Activated naive CD4-positive, alpha-beta T cell treated with anti-CD3 and anti-CD28 coated beads for 36 hours (primary cell): ENCODE measurements at regions not wholly inside any gene's neighbourhood (a gene's known extent, or its start where the extent isn't known, plus 50 kb on each side); places are given as distances from the start of the nearest gene placed in this dataset.

ENCODE experiments used
- CTCF ChIA-PET: fragments of 350-600 bp; sonication (Branson Sonifier 250); formaldehyde crosslinking; loops from one replicate; lab custom pipeline; 2021; ENCODE audit warnings: antibody characterized with exemption; lab: Charles Lee
- DNase-seq: peaks from one replicate; pipeline ENCODE4 v3.0.0-alpha.2; 2020
- H3K27ac Mint-ChIP-seq: one replicate; pipeline ENCODE4 v1.8.0; 2021; ENCODE audit warnings: mild to moderate bottlenecking, mixed read lengths
- H3K27me3 Mint-ChIP-seq: one replicate; pipeline ENCODE4 v1.8.0; 2021; ENCODE audit warnings: low read depth, mixed read lengths
- H3K36me3 Mint-ChIP-seq: one replicate; pipeline ENCODE4 v1.8.0; 2021; ENCODE audit warnings: low read depth, mixed read lengths
- H3K4me1 Mint-ChIP-seq: one replicate; pipeline ENCODE4 v1.8.0; 2021; ENCODE audit warnings: low read depth, mixed read lengths
- H3K4me3 Mint-ChIP-seq: one replicate; pipeline ENCODE4 v1.8.0; 2021; ENCODE audit warnings: mild to moderate bottlenecking, moderate library complexity, mixed read lengths
- H3K9me3 Mint-ChIP-seq: one replicate; pipeline ENCODE4 v1.8.0; 2021; ENCODE audit warnings: mixed read lengths
- intact Hi-C: fragments of 100-400 bp; cut with micrococcal nuclease; formaldehyde crosslinking; loops from one replicate; pipeline ENCODE4 v1.15.1; 2023

GRCh38 chr21:15494481-15494880, 235.3 kb upstream of the USP25 start:
- H3K27me3 Mint-ChIP-seq, result no peaks in the 10 kb centered on the region
- no peak overlapping the region for H3K4me3 Mint-ChIP-seq
- H3K4me1 Mint-ChIP-seq, result no peaks in the 10 kb centered on the region
- DNase-seq, result no peak
- intact Hi-C loops, result no loop called here
- no peak overlapping the region for H3K27ac Mint-ChIP-seq
- CTCF ChIA-PET, result interaction anchor here (0.8 to 4.0 kb wide), 4 partner anchors 9 to 12 kb away, joined by 3 to 13 read pairs (median 4); no protein-coding TSS in a partner anchor
- H3K36me3 Mint-ChIP-seq, result no peaks in the 10 kb centered on the region
- no peaks in the 10 kb centered on the region for H3K9me3 Mint-ChIP-seq

GRCh38 chr21:15495965-15496364, 233.8 kb upstream of the USP25 start:
- Mint-ChIP-seq H3K4me3 (no peak overlapping the region), H3K36me3 (no peaks in the 10 kb centered on the region), H3K27me3 (no peaks in the 10 kb centered on the region), H3K9me3 (no peaks in the 10 kb centered on the region), H3K27ac (no peak overlapping the region), H3K4me1 (peaks cover 2% of the 10 kb centered on the region)
- CTCF ChIA-PET, result interaction anchor here (4.0 kb wide), 1 partner anchor 13 kb away, joined by 13 read pairs; no protein-coding TSS in a partner anchor
- no peak for DNase-seq
- intact Hi-C loops, result no loop called here

- CTCF ChIA-PET, result interaction anchor here (0.6 kb wide), 1 partner anchor 1583 kb away, joined by 3 read pairs; no protein-coding TSS in a partner anchor
- Mint-ChIP-seq H3K36me3 (no peaks in the 10 kb centered on the region), H3K27me3 (no peaks in the 10 kb centered on the region), H3K27ac (no peak overlapping the region), H3K4me1 (peaks cover 2% of the 10 kb centered on the region), H3K9me3 (no peaks in the 10 kb centered on the region), H3K4me3 (no peak overlapping the region)
- intact Hi-C loops, result no loop called here
- DNase-seq, result no peak
These were observed 232.9 kb upstream of the USP25 start for GRCh38 chr21:15496911-15497310.

- H3K27me3 Mint-ChIP-seq, result no peaks in the 10 kb centered on the region
- intact Hi-C loops, result loop anchor here (1.0 kb wide), 1 partner anchor 16 kb away; no protein-coding TSS in a partner anchor
- DNase-seq, result no peak
- no peak overlapping the region for H3K4me3 Mint-ChIP-seq
- CTCF ChIA-PET, result no interaction called here
- peaks cover 2% of the 10 kb centered on the region for H3K4me1 Mint-ChIP-seq
- H3K36me3 Mint-ChIP-seq, result no peaks in the 10 kb centered on the region
- H3K27ac Mint-ChIP-seq, result no peak overlapping the region
- H3K9me3 Mint-ChIP-seq, result peaks cover 2% of the 10 kb centered on the region
These were observed 231.3 kb upstream of the USP25 start for GRCh38 chr21:15498455-15498854.

GRCh38 chr21:15506086-15506485, 223.7 kb upstream of the USP25 start:
- CTCF ChIA-PET, result no interaction called here
- no peaks in the 10 kb centered on the region for H3K27me3 Mint-ChIP-seq

GRCh38 chr21:15508554-15508953, 221.2 kb upstream of the USP25 start:
- CTCF ChIA-PET, result no interaction called here
- Mint-ChIP-seq H3K27ac (no peak overlapping the region), H3K4me1 (peaks cover 8% of the 10 kb centered on the region), H3K27me3 (no peaks in the 10 kb centered on the region), H3K4me3 (no peak overlapping the region), H3K9me3 (no peaks in the 10 kb centered on the region), H3K36me3 (no peaks in the 10 kb centered on the region)
- no peak for DNase-seq
- intact Hi-C loops, result no loop called here

More at GRCh38 chr21:15506086-15506485, 223.7 kb upstream of the USP25 start:
- Mint-ChIP-seq H3K27ac (no peak overlapping the region), H3K4me3 (no peak overlapping the region), H3K4me1 (no peaks in the 10 kb centered on the region), H3K9me3 (peaks cover 2% of the 10 kb centered on the region), H3K36me3 (no peaks in the 10 kb centered on the region)
- no peak for DNase-seq
- intact Hi-C loops, result no loop called here

- CTCF ChIA-PET, result interaction anchor here (0.7 kb wide), 1 partner anchor 9 kb away, joined by 3 read pairs; no protein-coding TSS in a partner anchor
- DNase-seq, result peak; percentile 72
- intact Hi-C loops, result loop anchor here (1.0 to 10.0 kb wide), 11 partner anchors 10 to 1132 kb away; partner anchors contain the start of genes HSPA13 and SAMSN1
These were observed 215.5 kb upstream of the USP25 start for GRCh38 chr21:15514073-15514946.

GRCh38 chr21:15515908-15516307, 213.9 kb upstream of the USP25 start:
- DNase-seq, result no peak
- peaks cover 7% of the 10 kb centered on the region for H3K9me3 Mint-ChIP-seq
- intact Hi-C loops, result loop anchor here (2.0 to 10.0 kb wide), 4 partner anchors 37 to 1133 kb away; partner anchors contain the start of gene HSPA13
- no peak overlapping the region for H3K27ac Mint-ChIP-seq
- peaks cover 2% of the 10 kb centered on the region for H3K36me3 Mint-ChIP-seq
- H3K4me3 Mint-ChIP-seq, result no peak overlapping the region
- no peaks in the 10 kb centered on the region for H3K27me3 Mint-ChIP-seq
- H3K4me1 Mint-ChIP-seq, result peaks cover 34% of the 10 kb centered on the region
- CTCF ChIA-PET, result interaction anchor here (1.5 kb wide), 1 partner anchor 37 kb away, joined by 3 read pairs; no protein-coding TSS in a partner anchor

More at GRCh38 chr21:15514073-15514946, 215.5 kb upstream of the USP25 start:
- Mint-ChIP-seq H3K36me3 (peaks cover 2% of the 10 kb centered on the region), H3K9me3 (peaks cover 6% of the 10 kb centered on the region), H3K27ac (peak overlapping the region; percentile 85), H3K4me1 (peaks cover 28% of the 10 kb centered on the region), H3K4me3 (peak overlapping the region; percentile 55), H3K27me3 (no peaks in the 10 kb centered on the region)

- DNase-seq, result no peak
- CTCF ChIA-PET, result interaction anchor here (1.5 kb wide), 1 partner anchor 36 kb away, joined by 3 read pairs; no protein-coding TSS in a partner anchor
- Mint-ChIP-seq H3K27ac (no peak overlapping the region), H3K27me3 (no peaks in the 10 kb centered on the region), H3K4me1 (peaks cover 39% of the 10 kb centered on the region), H3K36me3 (peaks cover 2% of the 10 kb centered on the region), H3K9me3 (peaks cover 7% of the 10 kb centered on the region), H3K4me3 (no peak overlapping the region)
- intact Hi-C loops, result loop anchor here (10.0 kb wide), 2 partner anchors 307 to 843 kb away; no protein-coding TSS in a partner anchor
These were observed 212.4 kb upstream of the USP25 start for GRCh38 chr21:15517394-15517793.

- intact Hi-C loops, result loop anchor here (10.0 kb wide), 1 partner anchor 906 kb away; no protein-coding TSS in a partner anchor
- DNase-seq, result no peak
- Mint-ChIP-seq H3K9me3 (peaks cover 7% of the 10 kb centered on the region), H3K27ac (no peak overlapping the region), H3K36me3 (peaks cover 2% of the 10 kb centered on the region), H3K4me1 (peaks cover 39% of the 10 kb centered on the region), H3K4me3 (no peak overlapping the region), H3K27me3 (no peaks in the 10 kb centered on the region)
- CTCF ChIA-PET, result interaction anchor here (0.5 to 4.2 kb wide), 7 partner anchors 19 to 1128 kb away, joined by 3 to 15 read pairs (median 3); no protein-coding TSS in a partner anchor
These were observed 208.8 kb upstream of the USP25 start for GRCh38 chr21:15520811-15521643.

- intact Hi-C loops, result loop anchor here (10.0 kb wide), 1 partner anchor 907 kb away; no protein-coding TSS in a partner anchor
- DNase-seq, result no peak
- H3K4me3 Mint-ChIP-seq, result no peak overlapping the region
- H3K27ac Mint-ChIP-seq, result no peak overlapping the region
- H3K36me3 Mint-ChIP-seq, result peaks cover 2% of the 10 kb centered on the region
- H3K9me3 Mint-ChIP-seq, result peaks cover 7% of the 10 kb centered on the region
- CTCF ChIA-PET, result interaction anchor here (0.9 to 4.2 kb wide), 3 partner anchors 18 to 39 kb away, joined by 3 to 15 read pairs (median 7); no protein-coding TSS in a partner anchor
- no peaks in the 10 kb centered on the region for H3K27me3 Mint-ChIP-seq
- H3K4me1 Mint-ChIP-seq, result peaks cover 44% of the 10 kb centered on the region
These were observed 208.2 kb upstream of the USP25 start for GRCh38 chr21:15521644-15522001.
